Right atrium auricular region (tissue), 2 donors: ENCODE measurements at regions not wholly inside any gene's neighbourhood (a gene's known extent, or its start where the extent isn't known, plus 50 kb on each side); places are given as distances from the start of the nearest gene placed in this dataset.

Experiments used
- DNase-seq: peaks from one replicate; pipeline ENCODE4 v3.0.0-alpha.2; 2019; ENCODE audit warnings: low spot score
- H3K27ac ChIP-seq, 2 donors: fragments of 200-600 bp; sonication (generic); 1 replicate in 1 of 2; 2 replicates in 1 of 2; pipeline ENCODE4 v1.5.1; 2016 to 2019
- H3K27me3 ChIP-seq, 2 donors: fragments of 200-600 bp; sonication (generic); one replicate each; pipeline versions ENCODE4 v1.5.1 to v1.6.0; 2017 to 2019
- H3K36me3 ChIP-seq: fragments of 200-600 bp; sonication (generic); one replicate; pipeline ENCODE4 v1.5.1; 2016
- H3K4me1 ChIP-seq, 2 donors: fragments of 200-600 bp; sonication (generic); one replicate each; pipeline versions ENCODE4 v1.5.1 to v1.6.0; 2017 to 2019
- H3K4me3 ChIP-seq, 2 donors: fragments of 200-600 bp; sonication (generic); 1 replicate in 1 of 2; 2 replicates in 1 of 2; pipeline ENCODE4 v1.5.1; 2017 to 2019; ENCODE audit warnings: mild to moderate bottlenecking in 1 of 2, moderate library complexity in 1 of 2
- H3K9me3 ChIP-seq, 2 donors: fragments of 200-600 bp; sonication (generic); one replicate each; pipeline ENCODE4 v1.5.1; 2019
- TF ChIP-seq, protein P1 (sequence below), 2 donors: fragments of 200-600 bp; sonication (generic); IDR thresholded peaks; one replicate each; pipeline ENCODE4 v1.5.1; 2019; ENCODE audit warnings: antibody characterized with exemption in 2 of 2

- TF ChIP-seq, protein P1, sequence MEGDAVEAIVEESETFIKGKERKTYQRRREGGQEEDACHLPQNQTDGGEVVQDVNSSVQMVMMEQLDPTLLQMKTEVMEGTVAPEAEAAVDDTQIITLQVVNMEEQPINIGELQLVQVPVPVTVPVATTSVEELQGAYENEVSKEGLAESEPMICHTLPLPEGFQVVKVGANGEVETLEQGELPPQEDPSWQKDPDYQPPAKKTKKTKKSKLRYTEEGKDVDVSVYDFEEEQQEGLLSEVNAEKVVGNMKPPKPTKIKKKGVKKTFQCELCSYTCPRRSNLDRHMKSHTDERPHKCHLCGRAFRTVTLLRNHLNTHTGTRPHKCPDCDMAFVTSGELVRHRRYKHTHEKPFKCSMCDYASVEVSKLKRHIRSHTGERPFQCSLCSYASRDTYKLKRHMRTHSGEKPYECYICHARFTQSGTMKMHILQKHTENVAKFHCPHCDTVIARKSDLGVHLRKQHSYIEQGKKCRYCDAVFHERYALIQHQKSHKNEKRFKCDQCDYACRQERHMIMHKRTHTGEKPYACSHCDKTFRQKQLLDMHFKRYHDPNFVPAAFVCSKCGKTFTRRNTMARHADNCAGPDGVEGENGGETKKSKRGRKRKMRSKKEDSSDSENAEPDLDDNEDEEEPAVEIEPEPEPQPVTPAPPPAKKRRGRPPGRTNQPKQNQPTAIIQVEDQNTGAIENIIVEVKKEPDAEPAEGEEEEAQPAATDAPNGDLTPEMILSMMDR (IDR thresholded peaks at IDR 0.05) = no peak
- Histone ChIP-seq H3K4me3 (no peak overlapping the region), H3K9me3 (peaks cover 0 to 18% of the 10 kb centered on the region in 2 donors), H3K27me3 (no peaks in the 10 kb centered on the region), H3K36me3 (no peaks in the 10 kb centered on the region), H3K4me1 (peaks cover 0 to 6% of the 10 kb centered on the region in 2 donors), H3K27ac (no peak overlapping the region)
- DNase-seq = no peak
Observed at GRCh38 chr3:194050782-194051320, 85.1 kb upstream of the HES1 start.

GRCh38 chr3:194051366-194052149 lies 84.4 kb upstream of the HES1 start:
- peaks cover 0 to 6% of the 10 kb centered on the region in 2 donors for H3K4me1 ChIP-seq
- no peaks in the 10 kb centered on the region for H3K36me3 ChIP-seq
- no peaks in the 10 kb centered on the region for H3K27me3 ChIP-seq
- TF ChIP-seq, protein P1 (IDR thresholded peaks at IDR 0.05) = no peak
- DNase-seq = no peak
- no peak overlapping the region for H3K27ac ChIP-seq
- peaks cover 0 to 18% of the 10 kb centered on the region in 2 donors for H3K9me3 ChIP-seq
- no peak overlapping the region for H3K4me3 ChIP-seq

DNA sequence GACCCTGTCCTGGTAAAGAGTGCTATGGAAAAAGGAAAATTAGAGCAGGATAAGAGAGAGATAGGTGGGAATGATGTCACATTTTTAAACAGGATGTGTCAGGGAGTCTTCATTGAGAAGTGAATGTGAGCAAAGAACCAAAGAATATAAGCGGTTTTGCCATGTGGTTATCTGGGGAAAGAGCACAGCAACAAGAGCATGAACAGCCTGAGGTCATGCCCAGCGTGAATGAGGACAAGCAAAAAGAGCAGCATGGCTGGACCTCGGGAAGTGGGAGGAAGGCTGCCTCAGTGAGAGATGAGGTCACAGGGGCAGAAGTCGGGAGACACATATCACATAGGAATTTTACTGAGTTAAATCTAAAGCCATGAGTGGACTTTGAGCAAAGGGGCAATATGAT lies 82.8 kb upstream of the HES1 start:
- Histone ChIP-seq H3K36me3 (no peaks in the 10 kb centered on the region), H3K27me3 (no peaks in the 10 kb centered on the region), H3K27ac (no peak overlapping the region), H3K9me3 (peaks cover 0 to 18% of the 10 kb centered on the region in 2 donors), H3K4me3 (no peak overlapping the region), H3K4me1 (peaks cover 0 to 4% of the 10 kb centered on the region in 2 donors)
- TF ChIP-seq, protein P1 (IDR thresholded peaks at IDR 0.05) = no peak
- DNase-seq = no peak

DNA sequence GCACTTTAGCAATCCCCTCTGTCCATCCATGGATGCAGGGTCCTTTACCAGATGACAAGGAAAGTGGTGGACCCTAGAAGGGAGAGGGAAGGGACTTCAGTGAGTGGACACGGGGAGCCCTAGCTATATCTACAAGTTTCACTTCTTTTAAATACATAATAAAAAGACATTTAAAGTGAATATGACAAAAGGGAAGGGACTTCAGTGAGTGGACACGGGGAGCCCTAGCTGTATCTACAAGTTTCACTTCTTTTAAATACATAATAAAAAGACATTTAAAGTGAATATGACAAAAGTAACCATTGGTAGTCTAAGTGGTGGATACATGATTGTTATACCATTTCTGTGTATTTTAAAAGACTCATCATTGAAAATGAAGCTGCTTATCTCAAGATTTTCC lies 81.9 kb upstream of the HES1 start:
- DNase-seq = no peak
- no peaks in the 10 kb centered on the region for H3K27me3 ChIP-seq
- TF ChIP-seq, protein P1 (IDR thresholded peaks at IDR 0.05) = no peak
- no peak overlapping the region for H3K27ac ChIP-seq
- H3K4me3 ChIP-seq = no peak overlapping the region
- H3K36me3 ChIP-seq = no peaks in the 10 kb centered on the region
- peaks cover 0 to 18% of the 10 kb centered on the region in 2 donors for H3K9me3 ChIP-seq
- peaks cover 0 to 10% of the 10 kb centered on the region in 2 donors for H3K4me1 ChIP-seq

GRCh38 chr3:194054540-194054939 lies 81.4 kb upstream of the HES1 start:
- Histone ChIP-seq H3K27ac (no peak overlapping the region), H3K9me3 (peaks cover 0 to 18% of the 10 kb centered on the region in 2 donors), H3K4me3 (no peak overlapping the region), H3K27me3 (no peaks in the 10 kb centered on the region), H3K36me3 (no peaks in the 10 kb centered on the region), H3K4me1 (peaks cover 0 to 10% of the 10 kb centered on the region in 2 donors)
- TF ChIP-seq, protein P1 (IDR thresholded peaks at IDR 0.05) = no peak
- no peak for DNase-seq
